Lower lobe of right lung (tissue), 2 donors: ENCODE measurements at regions not wholly inside any gene's neighbourhood (a gene's known extent, or its start where the extent isn't known, plus 50 kb on each side); places are given as distances from the start of the nearest gene placed in this dataset.
"Not testable (repeated sequence)": the region's sequence is repeated elsewhere in the genome, so short reads cannot be mapped to it uniquely, and the experiment has no call there.

ENCODE experiments used
- ATAC-seq, 2 donors: fragments of 200-7000 bp; cut with Tn5 transposase; one replicate each; pipeline ENCODE4 v1.9.1; 2020 to 2022; ENCODE audit warnings: mild to moderate bottlenecking in 2 of 2, moderate library complexity in 2 of 2
- DNase-seq: peaks from one replicate; pipeline ENCODE4 v3.0.0-alpha.2; 2020
- H3K27ac ChIP-seq: fragments of 200-600 bp; one replicate; pipeline ENCODE4 v1.8.0; 2022
- H3K27me3 ChIP-seq: fragments of 200-600 bp; one replicate; pipeline ENCODE4 v1.8.0; 2022; ENCODE audit warnings: low read depth
- H3K36me3 ChIP-seq: fragments of 200-600 bp; one replicate; pipeline ENCODE4 v1.8.0; 2022; ENCODE audit warnings: mild to moderate bottlenecking
- H3K4me1 ChIP-seq: fragments of 200-600 bp; one replicate; pipeline ENCODE4 v1.8.0; 2022
- H3K4me3 ChIP-seq: fragments of 200-600 bp; one replicate; pipeline ENCODE4 v1.8.0; 2022; ENCODE audit warnings: mild to moderate bottlenecking
- H3K9me3 ChIP-seq: fragments of 200-600 bp; one replicate; pipeline ENCODE4 v1.8.0; 2022
- CTCF ChIP-seq: fragments of 200-600 bp; IDR thresholded peaks from one replicate; pipeline ENCODE4 v1.8.0; 2022; ENCODE audit warnings: antibody characterized with exemption, mild to moderate bottlenecking
- intact Hi-C: fragments of 100-400 bp; cut with DNase I; formaldehyde crosslinking; loops from one replicate; pipeline ENCODE4 v1.11.0; 2022
- donor health status: DM: no; HTN: yes; CAD: no; lungs with severe emphysema.

GRCh38 chr21:28051649-28052048, 941.0 kb downstream of the LTN1 start:
- intact Hi-C loops, H3K4me1 ChIP-seq, H3K36me3 ChIP-seq, H3K9me3 ChIP-seq, H3K27ac ChIP-seq, DNase-seq, H3K4me3 ChIP-seq, H3K27me3 ChIP-seq: not testable (repeated sequence)
- ATAC-seq, result peak in 1 of 2 donors; percentile 73
- peak; percentile 53 for TF ChIP-seq CTCF

GRCh38 chr21:28035692-28036091, 957.0 kb downstream of the LTN1 start:
- H3K4me3 ChIP-seq, H3K9me3 ChIP-seq, DNase-seq, H3K27me3 ChIP-seq, H3K27ac ChIP-seq, ATAC-seq, intact Hi-C loops, H3K4me1 ChIP-seq, H3K36me3 ChIP-seq: not testable (repeated sequence)

GRCh38 chr21:28034916-28035315, 957.8 kb downstream of the LTN1 start:
- DNase-seq, intact Hi-C loops: not testable (repeated sequence)

GRCh38 chr21:28034334-28034733, 958.3 kb downstream of the LTN1 start:
- intact Hi-C loops, ATAC-seq, H3K4me3 ChIP-seq, H3K36me3 ChIP-seq, DNase-seq, H3K27ac ChIP-seq, H3K27me3 ChIP-seq, H3K4me1 ChIP-seq: not testable (repeated sequence)
- H3K9me3 ChIP-seq, result peaks cover 14% of the 10 kb centered on the region

More at GRCh38 chr21:28034916-28035315, 957.8 kb downstream of the LTN1 start:
- not testable (repeated sequence) for ATAC-seq, H3K27ac ChIP-seq, H3K4me3 ChIP-seq, H3K36me3 ChIP-seq, H3K4me1 ChIP-seq, H3K27me3 ChIP-seq
- peaks cover 14% of the 10 kb centered on the region for H3K9me3 ChIP-seq

- ATAC-seq, H3K27me3 ChIP-seq: not testable (repeated sequence)
Measured at GRCh38 chr21:28032652-28033051, 960.0 kb downstream of the LTN1 start.

GRCh38 chr21:28031066-28031465, 961.6 kb downstream of the LTN1 start:
- H3K27ac ChIP-seq, H3K4me1 ChIP-seq, H3K4me3 ChIP-seq, ATAC-seq, H3K27me3 ChIP-seq, H3K36me3 ChIP-seq, intact Hi-C loops, DNase-seq: not testable (repeated sequence)
- H3K9me3 ChIP-seq, result peaks cover 14% of the 10 kb centered on the region

More at GRCh38 chr21:28032652-28033051, 960.0 kb downstream of the LTN1 start:
- H3K27ac ChIP-seq, DNase-seq, H3K4me1 ChIP-seq, H3K4me3 ChIP-seq, intact Hi-C loops, H3K36me3 ChIP-seq: not testable (repeated sequence)
- H3K9me3 ChIP-seq, result peaks cover 14% of the 10 kb centered on the region

GRCh38 chr21:28025111-28025510, 967.6 kb downstream of the LTN1 start:
- ATAC-seq (no peak), DNase-seq (no peak)
- peaks cover 1% of the 10 kb centered on the region for H3K9me3 ChIP-seq
- no peak overlapping the region for H3K27ac ChIP-seq
- intact Hi-C loops, result no loop called here
- H3K27me3 ChIP-seq, result no peaks in the 10 kb centered on the region
- H3K4me1 ChIP-seq, result no peaks in the 10 kb centered on the region
- TF ChIP-seq CTCF, result no peak
- H3K4me3 ChIP-seq, result no peak overlapping the region
- no peaks in the 10 kb centered on the region for H3K36me3 ChIP-seq

- Histone ChIP-seq H3K9me3 (no peaks in the 10 kb centered on the region), H3K27ac (no peak overlapping the region), H3K27me3 (no peaks in the 10 kb centered on the region), H3K4me3 (no peak overlapping the region), H3K36me3 (no peaks in the 10 kb centered on the region), H3K4me1 (no peaks in the 10 kb centered on the region)
- ATAC-seq (peak; percentile 37 to 42), DNase-seq (no peak)
- no peak for TF ChIP-seq CTCF
- intact Hi-C loops, result no loop called here
Measured at GRCh38 chr21:28018741-28019669, 973.7 kb downstream of the LTN1 start.
